Transverse colon (tissue), 4 donors: ENCODE measurements at regions not wholly inside any gene's neighbourhood (a gene's known extent, or its start where the extent isn't known, plus 50 kb on each side); places are given as distances from the start of the nearest gene placed in this dataset.

Experiments
- DNase-seq: peaks from one replicate; pipeline ENCODE4 v3.0.0-alpha.2; 2019
- H3K27ac ChIP-seq, 4 donors: fragments of 200-600 bp; sonication (generic); 2 replicates each; pipeline ENCODE4 v1.5.1; 2016 to 2018; ENCODE audit warnings: inconsistent platforms in 4 of 4
- H3K27me3 ChIP-seq: fragments of 200-600 bp; sonication (generic); 2 replicates; pipeline ENCODE4 v1.5.1; 2017; ENCODE audit warnings: inconsistent platforms
- H3K36me3 ChIP-seq, 4 donors: fragments of 200-600 bp; sonication (generic); 2 replicates each; pipeline ENCODE4 v1.5.1; 2017 to 2019; ENCODE audit warnings: inconsistent platforms in 4 of 4
- H3K4me1 ChIP-seq, 4 donors: fragments of 200-600 bp; sonication (generic); 2 replicates each; pipeline ENCODE4 v1.5.1; 2017 to 2020; ENCODE audit warnings: inconsistent platforms in 4 of 4
- H3K4me3 ChIP-seq, 4 donors: fragments of 200-600 bp; sonication (generic); 1 replicate in 1 of 4; 2 replicates in 3 of 4; pipeline versions ENCODE4 v1.5.1 to v1.6.1; 2017 to 2019; ENCODE audit warnings: inconsistent platforms in 4 of 4
- H3K9me3 ChIP-seq, 2 donors: fragments of 200-600 bp; sonication (generic); 2 replicates each; pipeline ENCODE4 v1.5.1; 2017 to 2019; ENCODE audit warnings: inconsistent platforms in 2 of 2
- EP300 ChIP-seq: sonication (generic); formaldehyde crosslinking; IDR thresholded peaks from one replicate; pipeline ENCODE4 v1.6.1; 2017; ENCODE audit warnings: antibody characterized with exemption, low read depth
- POLR2A ChIP-seq: fragments of 450-650 bp; IDR thresholded peaks from one replicate; pipeline ENCODE4 v1.6.1; 2016; ENCODE audit warnings: antibody characterized with exemption, mild to moderate bottlenecking, moderate library complexity
- POLR2AphosphoS5 ChIP-seq, 3 donors: sonication (generic); formaldehyde crosslinking; IDR thresholded peaks; one replicate each; pipeline ENCODE4 v1.6.1; 2016; ENCODE audit warnings: antibody characterized with exemption in 3 of 3
- WGBS, 2 donors: methylation state at CpG; one replicate each; pipeline ENCODE4 v1.1.5; 2018; ENCODE audit warnings: low coverage in 1 of 2; 5-methylcytosine and 5-hydroxymethylcytosine counted together
- in situ Hi-C, 4 donors: fragments of 200-750 bp; cut with MboI; loops; one replicate each; pipeline versions ENCODE4 v1.15.0 to v1.15.1; 2017; ENCODE audit warnings: low sequenced_read_pairs in 3 of 4, low pct_ligation_motif_present in 1 of 4, low pct_unique_long_range_greater_than_20kb in 1 of 4
- intact Hi-C: fragments of 100-400 bp; cut with DNase I; formaldehyde crosslinking; loops from one replicate; pipeline ENCODE4 v1.15.1; 2023; ENCODE audit warnings: low total_unique reads
- TF ChIP-seq, protein P1 (sequence below), 5 experiments: fragments of 200-600 bp in 3 of 5; fragments of 450-650 bp in 2 of 5; sonication (generic) in 3 of 5; IDR thresholded peaks; 1 replicate in 2 of 5; 2 replicates in 3 of 5; pipeline ENCODE4 v1.5.1; 2016 to 2017; ENCODE audit warnings: antibody characterized with exemption in 5 of 5, inconsistent platforms in 3 of 5, mild to moderate bottlenecking in 2 of 5, moderate library complexity in 1 of 5

DNA sequence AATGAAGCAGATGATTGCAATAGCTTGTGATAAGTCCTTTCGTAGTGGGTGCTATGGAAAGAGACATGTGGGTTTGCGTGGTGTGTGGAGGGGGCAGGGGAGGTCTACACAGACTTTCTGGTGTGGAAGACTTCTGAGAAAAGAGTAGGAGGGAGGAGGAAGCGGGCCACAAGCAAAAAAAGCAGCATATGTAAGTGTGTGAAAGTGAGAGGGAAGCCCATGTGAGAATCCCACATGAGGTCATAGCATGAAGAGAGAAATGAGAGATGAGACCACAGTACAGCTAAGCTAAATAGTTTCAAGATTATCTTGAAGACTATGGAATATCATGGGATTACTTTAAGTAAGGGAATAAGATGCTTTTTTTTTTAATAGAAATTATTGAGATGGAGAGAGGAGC is 2039.9 kb upstream of the TENM3 start:
- H3K4me3 ChIP-seq = no peak overlapping the region
- in situ Hi-C loops = no loop called here
- H3K4me1 ChIP-seq = no peaks in the 10 kb centered on the region
- 78 to 82% methylated on average over 3 of the region's 3 CpGs for WGBS, 2 donors
- no peaks in the 10 kb centered on the region for H3K27me3 ChIP-seq
- no peaks in the 10 kb centered on the region for H3K36me3 ChIP-seq
- no peak overlapping the region for H3K27ac ChIP-seq
- intact Hi-C loops = no loop called here
- H3K9me3 ChIP-seq = no peaks in the 10 kb centered on the region
- DNase-seq = no peak
- TF ChIP-seq POLR2AphosphoS5 (IDR thresholded peaks at IDR 0.05) (no peak), EP300 (no peak), POLR2A (no peak)
- TF ChIP-seq, protein P1, sequence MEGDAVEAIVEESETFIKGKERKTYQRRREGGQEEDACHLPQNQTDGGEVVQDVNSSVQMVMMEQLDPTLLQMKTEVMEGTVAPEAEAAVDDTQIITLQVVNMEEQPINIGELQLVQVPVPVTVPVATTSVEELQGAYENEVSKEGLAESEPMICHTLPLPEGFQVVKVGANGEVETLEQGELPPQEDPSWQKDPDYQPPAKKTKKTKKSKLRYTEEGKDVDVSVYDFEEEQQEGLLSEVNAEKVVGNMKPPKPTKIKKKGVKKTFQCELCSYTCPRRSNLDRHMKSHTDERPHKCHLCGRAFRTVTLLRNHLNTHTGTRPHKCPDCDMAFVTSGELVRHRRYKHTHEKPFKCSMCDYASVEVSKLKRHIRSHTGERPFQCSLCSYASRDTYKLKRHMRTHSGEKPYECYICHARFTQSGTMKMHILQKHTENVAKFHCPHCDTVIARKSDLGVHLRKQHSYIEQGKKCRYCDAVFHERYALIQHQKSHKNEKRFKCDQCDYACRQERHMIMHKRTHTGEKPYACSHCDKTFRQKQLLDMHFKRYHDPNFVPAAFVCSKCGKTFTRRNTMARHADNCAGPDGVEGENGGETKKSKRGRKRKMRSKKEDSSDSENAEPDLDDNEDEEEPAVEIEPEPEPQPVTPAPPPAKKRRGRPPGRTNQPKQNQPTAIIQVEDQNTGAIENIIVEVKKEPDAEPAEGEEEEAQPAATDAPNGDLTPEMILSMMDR (IDR thresholded peaks at IDR 0.05) = no peak

DNA sequence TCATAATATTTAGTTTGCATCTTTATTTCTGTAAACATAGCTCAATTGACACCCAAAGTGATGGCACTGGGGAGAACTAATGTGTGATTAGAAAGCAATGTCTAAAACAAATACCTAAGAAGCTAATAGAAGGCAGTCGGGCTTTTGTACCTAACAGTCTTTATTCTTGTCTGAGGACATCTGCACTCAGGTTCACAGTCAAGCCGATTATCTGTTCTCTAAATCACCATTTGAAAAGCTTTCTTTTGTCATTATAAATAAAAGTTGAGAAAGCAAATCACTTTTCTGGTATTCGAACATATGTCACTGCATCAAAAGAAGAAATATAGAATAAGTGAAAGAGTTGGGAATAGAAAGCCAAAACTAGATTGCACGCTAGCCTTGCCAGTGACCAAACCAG is 2037.9 kb upstream of the TENM3 start:
- 86 to 88% methylated on average over 4 of the region's 4 CpGs for WGBS, 2 donors
- intact Hi-C loops = no loop called here
- DNase-seq = no peak
- Histone ChIP-seq H3K4me3 (no peak overlapping the region), H3K4me1 (no peaks in the 10 kb centered on the region), H3K27me3 (no peaks in the 10 kb centered on the region), H3K27ac (no peak overlapping the region), H3K36me3 (no peaks in the 10 kb centered on the region), H3K9me3 (no peaks in the 10 kb centered on the region)
- TF ChIP-seq, protein P1 (IDR thresholded peaks at IDR 0.05) = no peak
- TF ChIP-seq POLR2AphosphoS5 (IDR thresholded peaks at IDR 0.05) (no peak), POLR2A (no peak), EP300 (no peak)
- in situ Hi-C loops = no loop called here

DNA sequence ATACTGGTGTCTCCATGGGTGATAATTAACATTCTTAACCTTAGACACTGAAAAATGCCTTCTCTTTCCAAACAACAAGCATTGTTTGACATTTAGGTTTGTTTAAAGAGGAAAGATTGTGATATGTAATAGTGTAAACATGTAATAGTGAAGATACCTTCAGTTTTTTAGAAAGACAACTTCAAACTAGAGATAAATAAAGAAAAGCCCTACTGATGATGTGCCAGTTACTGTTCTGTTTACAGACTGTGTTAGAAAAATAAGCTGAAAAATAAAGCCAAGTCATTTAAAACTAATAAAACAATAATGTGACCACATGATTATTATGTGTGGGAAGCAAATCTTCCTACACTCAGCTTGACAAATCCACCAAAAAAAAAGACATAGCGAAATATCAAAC is 2035.3 kb upstream of the TENM3 start:
- WGBS, 2 donors = 67 to 69% methylated on average over 1 of the region's 1 CpG
- intact Hi-C loops = no loop called here

DNA sequence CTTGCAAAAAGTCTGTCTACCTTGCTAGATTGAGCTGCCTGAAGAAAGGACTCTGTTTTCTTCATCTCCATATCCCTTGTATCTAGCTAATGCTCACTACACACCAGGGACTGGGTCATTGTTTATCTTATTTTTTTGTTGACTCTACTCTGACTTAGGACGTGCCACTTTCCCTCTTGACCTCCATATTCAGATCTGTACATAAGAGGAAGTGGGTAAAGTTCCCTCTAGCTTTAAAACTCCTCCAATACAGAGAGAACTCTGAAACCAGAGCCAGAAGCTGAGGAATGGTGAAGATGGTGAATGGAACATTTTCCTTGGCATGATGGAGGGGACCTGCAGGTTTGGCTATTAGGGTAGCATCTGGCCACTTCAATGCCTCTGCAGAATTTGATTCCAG is 2026.1 kb upstream of the TENM3 start:
- Histone ChIP-seq H3K27ac (no peak overlapping the region), H3K9me3 (no peaks in the 10 kb centered on the region), H3K4me1 (no peaks in the 10 kb centered on the region), H3K36me3 (no peaks in the 10 kb centered on the region), H3K4me3 (no peak overlapping the region), H3K27me3 (no peaks in the 10 kb centered on the region)
- intact Hi-C loops = no loop called here
- 21 to 23% methylated on average over 1 of the region's 1 CpG for WGBS, 2 donors
- in situ Hi-C loops = no loop called here
- DNase-seq = no peak
- TF ChIP-seq EP300 (no peak), POLR2AphosphoS5 (IDR thresholded peaks at IDR 0.05) (no peak), POLR2A (no peak)
- TF ChIP-seq, protein P1 (IDR thresholded peaks at IDR 0.05) = no peak

More for the DNA sequence above, 2035.3 kb upstream of the TENM3 start:
- H3K4me3 ChIP-seq = no peak overlapping the region
- no peak for DNase-seq
- H3K36me3 ChIP-seq = no peaks in the 10 kb centered on the region
- H3K27me3 ChIP-seq = no peaks in the 10 kb centered on the region
- H3K4me1 ChIP-seq = no peaks in the 10 kb centered on the region
- H3K27ac ChIP-seq = no peak overlapping the region
- TF ChIP-seq EP300 (no peak), POLR2AphosphoS5 (IDR thresholded peaks at IDR 0.05) (no peak), POLR2A (no peak)
- TF ChIP-seq, protein P1 (IDR thresholded peaks at IDR 0.05) = no peak
- no peaks in the 10 kb centered on the region for H3K9me3 ChIP-seq
- in situ Hi-C loops = no loop called here
